Keratinocyte (primary cell): ENCODE measurements at regions not wholly inside any gene's neighbourhood (a gene's known extent, or its start where the extent isn't known, plus 50 kb on each side); places are given as distances from the start of the nearest gene placed in this dataset.

ENCODE experiments used
- EZH2 ChIP-seq: IDR thresholded peaks from one replicate; pipeline ENCODE4 v1.6.1; 2012; ENCODE audit warnings: inconsistent platforms, mild to moderate bottlenecking, low read length, moderate library complexity
- TF ChIP-seq, protein P1 (sequence below), 3 experiments: IDR thresholded peaks in 1 of 3; conservative IDR thresholded peaks in 1 of 3; optimal IDR thresholded peaks in 1 of 3; 2 replicates in 2 of 3; 3 replicates in 1 of 3; pipeline versions ENCODE3 to v1.5.1; 2011; ENCODE audit warnings: low read length in 3 of 3, mild to moderate bottlenecking in 3 of 3, moderate library complexity in 2 of 3, control low read depth in 1 of 3, inconsistent platforms in 1 of 3; ENCODE audit not compliant: insufficient read depth in 2 of 3; ENCODE audit errors: extremely low read depth in 1 of 3

DNA sequence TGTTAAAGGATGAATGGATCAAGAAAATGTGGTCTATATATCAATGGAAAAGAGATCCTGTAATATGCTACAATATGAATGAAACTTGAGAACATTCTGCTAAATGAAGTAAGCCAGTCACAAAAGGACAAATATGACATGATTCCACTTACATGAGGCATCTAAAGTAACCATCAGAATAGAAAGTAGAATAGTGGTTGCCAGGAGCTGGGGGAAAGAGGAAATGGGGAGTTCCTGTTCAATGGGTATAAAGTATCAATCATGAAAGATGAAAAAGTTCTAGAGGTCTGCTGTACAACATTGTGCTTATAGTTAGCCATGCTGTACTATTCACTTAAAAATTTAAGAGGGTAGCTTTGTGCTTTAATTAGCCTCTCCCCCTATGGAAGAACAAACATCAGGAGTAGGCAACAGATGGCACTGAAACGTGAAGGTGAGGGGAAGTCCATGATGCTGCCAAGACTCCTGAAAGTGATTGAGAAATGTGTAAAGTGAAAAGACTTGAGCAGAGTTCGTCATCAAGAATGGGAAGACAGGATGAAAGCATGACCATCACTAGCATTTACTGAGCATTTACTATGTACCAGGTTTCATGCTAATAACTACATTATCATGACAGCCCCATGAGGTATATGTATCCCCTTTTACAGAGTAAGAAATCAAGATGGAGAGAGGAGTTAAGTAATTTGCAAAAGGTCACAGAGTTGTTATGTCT, 167.2 kb downstream of the CYB561 start:
- no peak for TF ChIP-seq EZH2
- TF ChIP-seq, protein P1, sequence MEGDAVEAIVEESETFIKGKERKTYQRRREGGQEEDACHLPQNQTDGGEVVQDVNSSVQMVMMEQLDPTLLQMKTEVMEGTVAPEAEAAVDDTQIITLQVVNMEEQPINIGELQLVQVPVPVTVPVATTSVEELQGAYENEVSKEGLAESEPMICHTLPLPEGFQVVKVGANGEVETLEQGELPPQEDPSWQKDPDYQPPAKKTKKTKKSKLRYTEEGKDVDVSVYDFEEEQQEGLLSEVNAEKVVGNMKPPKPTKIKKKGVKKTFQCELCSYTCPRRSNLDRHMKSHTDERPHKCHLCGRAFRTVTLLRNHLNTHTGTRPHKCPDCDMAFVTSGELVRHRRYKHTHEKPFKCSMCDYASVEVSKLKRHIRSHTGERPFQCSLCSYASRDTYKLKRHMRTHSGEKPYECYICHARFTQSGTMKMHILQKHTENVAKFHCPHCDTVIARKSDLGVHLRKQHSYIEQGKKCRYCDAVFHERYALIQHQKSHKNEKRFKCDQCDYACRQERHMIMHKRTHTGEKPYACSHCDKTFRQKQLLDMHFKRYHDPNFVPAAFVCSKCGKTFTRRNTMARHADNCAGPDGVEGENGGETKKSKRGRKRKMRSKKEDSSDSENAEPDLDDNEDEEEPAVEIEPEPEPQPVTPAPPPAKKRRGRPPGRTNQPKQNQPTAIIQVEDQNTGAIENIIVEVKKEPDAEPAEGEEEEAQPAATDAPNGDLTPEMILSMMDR (optimal IDR thresholded peaks at IDR 0.05 in 1 of 3, IDR thresholded peaks at IDR 0.05 in 1 of 3, conservative IDR thresholded peaks at IDR 0.05 in 1 of 3; ENCODE audit: extremely low read depth in 1 of 3, insufficient read depth in 2 of 3, low read length in 3 of 3), result no peak
